ENCODE measurements at regions not wholly inside any gene's neighbourhood (a gene's known extent, or its start where the extent isn't known, plus 50 kb on each side); places are given as distances from the start of the nearest gene placed in this dataset.
"Not testable (repeated sequence)": the region's sequence is repeated elsewhere in the genome, so short reads cannot be mapped to it uniquely, and the experiment has no call there.

- no peak for DNase-seq
These were observed 264.9 kb downstream of the TLE1 start for GRCh38 chr9:81424431-81424830.

GRCh38 chr9:81423589-81424326 is 265.6 kb downstream of the TLE1 start:
- no peak for DNase-seq

GRCh38 chr9:81421090-81421489 is 268.3 kb downstream of the TLE1 start:
- DNase-seq = not testable (repeated sequence)

- no peak for DNase-seq
These were observed 269.3 kb downstream of the TLE1 start for GRCh38 chr9:81420024-81420423.

DNA sequence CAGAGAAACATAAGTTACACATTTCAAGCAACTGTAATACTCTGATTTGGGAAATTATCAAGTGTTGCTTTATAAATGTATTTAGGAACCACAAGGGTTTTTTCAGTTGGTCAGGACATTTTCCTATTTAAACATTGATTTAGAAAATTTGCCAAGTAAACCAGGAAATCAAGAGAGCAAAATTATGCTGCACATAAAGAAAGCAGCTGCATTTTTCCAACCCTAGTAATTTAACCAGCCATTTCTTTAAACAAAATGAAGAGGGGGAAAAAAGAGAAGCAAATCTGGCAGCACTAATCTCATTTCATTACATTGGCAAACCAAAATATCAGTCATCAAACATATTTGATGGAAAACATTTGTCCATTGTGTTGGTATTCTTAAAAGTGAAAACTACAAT is 271.4 kb downstream of the TLE1 start:
- no peak for DNase-seq

DNA sequence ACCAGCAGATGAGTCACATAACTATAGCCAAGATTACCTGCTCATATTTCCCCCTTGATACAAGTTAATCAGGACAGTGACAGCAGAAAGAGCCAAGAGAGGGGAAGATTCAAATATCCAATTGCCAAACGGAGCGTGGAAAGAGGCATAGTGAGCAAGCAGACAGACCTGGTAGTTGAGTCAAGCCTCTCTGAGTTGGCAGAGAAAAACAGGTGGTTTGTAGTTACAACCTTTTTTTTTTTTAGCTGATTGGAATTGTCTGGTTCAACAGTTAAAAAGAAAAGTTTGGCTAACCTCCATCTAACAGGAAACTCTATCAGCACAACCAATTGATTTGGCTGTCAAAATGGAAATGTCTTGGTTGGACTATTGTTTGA is 272.1 kb downstream of the TLE1 start:
- DNase-seq = no peak

GRCh38 chr9:81416476-81417298 is 272.7 kb downstream of the TLE1 start:
- DNase-seq = no peak

- DNase-seq = no peak
These were observed 274.5 kb downstream of the TLE1 start for GRCh38 chr9:81414836-81415235.

DNA sequence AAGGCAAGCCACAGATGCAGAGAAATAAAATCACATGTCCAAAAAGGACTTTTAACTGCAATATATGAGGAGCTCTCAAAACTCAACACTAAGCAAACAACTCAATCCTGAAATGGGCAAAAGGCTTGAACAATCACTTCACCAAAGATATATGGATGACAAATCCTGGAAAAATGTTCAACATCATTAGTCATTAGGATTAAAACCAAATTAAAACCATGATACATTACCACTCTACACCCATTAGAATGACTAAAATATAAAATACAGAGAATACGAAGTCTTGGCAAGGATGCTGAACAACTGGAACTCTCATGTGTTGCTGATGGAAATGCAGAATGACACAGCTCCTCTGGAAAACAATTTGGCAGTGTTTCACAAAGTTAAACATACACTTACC is 277.4 kb downstream of the TLE1 start:
- DNase-seq = no peak

DNA sequence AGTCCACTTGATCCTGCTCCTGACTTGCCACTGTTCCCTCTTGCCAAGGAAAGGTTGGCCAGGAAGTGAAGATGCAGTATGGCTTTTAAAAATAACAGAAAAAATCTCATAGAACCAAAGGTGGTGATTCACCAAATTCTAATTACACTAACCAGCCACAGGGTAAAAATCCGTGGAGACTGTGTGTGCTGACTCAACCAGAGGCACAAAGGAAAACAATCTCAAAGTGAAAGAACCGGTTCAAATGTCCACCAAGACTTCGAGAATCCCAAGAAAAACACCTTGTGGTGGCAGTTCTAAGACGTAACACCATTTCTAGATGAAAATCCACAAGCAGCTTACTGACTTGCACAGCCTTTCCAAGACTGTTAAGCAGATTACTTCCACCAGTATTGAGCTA is 279.1 kb downstream of the TLE1 start:
- no peak for DNase-seq

- no peak for DNase-seq
These were observed 280.4 kb downstream of the TLE1 start for GRCh38 chr9:81408951-81409350.

GRCh38 chr9:81404931-81405598 is 284.3 kb downstream of the TLE1 start:
- no peak for DNase-seq

DNA sequence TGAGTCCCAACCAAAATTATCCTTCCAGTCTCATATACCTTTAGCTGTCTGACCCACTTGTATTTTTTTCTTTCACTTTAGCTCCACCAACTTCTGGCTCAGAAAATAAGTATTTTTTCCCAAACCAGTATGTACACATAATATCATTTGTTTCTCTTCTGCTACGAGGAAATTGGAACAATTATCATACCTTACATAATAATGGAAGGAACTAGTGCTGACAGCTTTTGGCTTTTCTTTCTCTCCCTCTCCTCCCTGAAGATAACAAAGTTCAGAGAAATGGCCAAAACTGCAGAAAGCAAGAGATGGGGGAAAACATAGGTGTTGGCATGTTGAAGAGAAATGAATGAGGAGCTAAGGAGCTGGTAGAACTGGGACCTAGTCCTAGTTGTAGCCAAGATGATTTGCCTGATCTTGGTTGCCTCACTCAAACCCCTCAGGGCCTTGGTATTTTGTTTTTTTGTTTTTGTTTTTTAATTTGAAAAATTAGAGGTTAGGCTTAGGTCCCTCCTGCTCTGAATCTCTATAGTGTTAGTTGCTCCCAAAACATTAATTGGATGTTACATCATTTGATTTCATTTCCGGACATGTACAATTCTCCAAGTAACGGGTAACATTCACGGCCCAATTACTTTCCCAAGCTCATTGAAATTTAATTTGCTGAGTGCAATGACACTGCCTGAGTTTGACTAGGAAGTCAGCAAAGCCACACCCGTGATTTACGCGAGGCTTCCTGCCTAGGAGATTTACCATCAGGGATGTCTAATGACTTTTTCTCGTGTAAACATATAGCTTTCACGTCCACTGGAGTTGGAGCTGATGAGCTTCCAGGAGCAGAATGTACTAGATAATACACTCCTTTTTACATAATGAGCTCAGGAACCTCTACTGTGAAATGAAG is 291.6 kb downstream of the TLE1 start:
- no peak for DNase-seq

DNA sequence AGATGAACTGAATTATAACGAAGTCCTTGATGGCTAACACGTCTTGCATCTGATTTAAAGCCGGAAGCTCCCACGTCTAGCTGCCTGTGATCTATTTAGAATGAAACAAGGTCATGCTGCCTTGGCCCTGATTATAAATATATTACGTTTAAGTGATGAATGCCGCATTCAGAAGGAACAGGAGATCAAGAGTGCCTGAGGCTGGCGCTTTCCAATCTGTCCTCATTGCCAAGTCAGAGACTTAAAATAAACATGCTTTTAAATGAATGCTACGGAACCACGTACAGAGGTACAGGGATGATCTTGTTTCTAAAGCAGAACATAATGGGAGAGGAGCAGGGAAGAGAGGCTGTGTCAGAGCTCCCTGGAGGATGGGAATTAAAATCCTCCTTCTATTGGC is 292.8 kb downstream of the TLE1 start:
- no peak for DNase-seq

GRCh38 chr9:81395676-81396054 is 293.7 kb downstream of the TLE1 start:
- DNase-seq = no peak

DNA sequence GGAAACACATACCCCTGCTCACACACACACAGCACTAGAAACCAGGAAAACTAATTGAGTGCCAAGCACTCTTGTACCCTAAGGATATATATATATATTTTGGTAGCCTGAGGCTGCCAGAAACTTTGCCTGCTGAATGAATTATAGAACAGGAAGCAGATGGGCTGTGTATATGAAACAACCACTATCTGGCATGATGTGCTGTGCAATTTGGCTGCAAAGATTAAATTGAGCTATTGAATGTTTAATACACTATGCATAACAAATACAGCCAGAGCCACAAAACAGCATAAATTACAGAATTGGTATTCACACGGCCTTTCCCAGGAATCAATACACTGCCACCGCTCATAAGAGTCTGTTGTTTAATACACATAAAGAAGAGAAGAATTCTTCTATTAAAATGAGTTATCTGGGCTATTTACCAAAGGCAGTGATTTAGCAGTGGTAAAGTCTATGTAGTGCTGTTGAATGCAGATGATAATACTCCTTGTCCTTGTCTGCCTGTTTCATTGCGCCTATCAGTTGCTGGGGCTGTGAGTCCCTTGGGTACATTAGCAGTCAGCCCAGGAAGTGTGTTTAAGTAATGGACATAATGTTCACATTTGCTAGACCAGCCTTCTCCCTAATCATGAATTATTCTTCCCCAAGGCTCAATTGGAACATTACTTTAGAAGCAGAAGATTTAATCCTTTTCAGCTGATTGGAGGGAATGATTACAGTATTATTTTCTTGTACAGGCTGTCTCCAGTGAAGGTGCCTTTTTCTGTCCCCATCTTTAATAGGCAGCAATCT is 294.3 kb downstream of the TLE1 start:
- DNase-seq = no peak

DNA sequence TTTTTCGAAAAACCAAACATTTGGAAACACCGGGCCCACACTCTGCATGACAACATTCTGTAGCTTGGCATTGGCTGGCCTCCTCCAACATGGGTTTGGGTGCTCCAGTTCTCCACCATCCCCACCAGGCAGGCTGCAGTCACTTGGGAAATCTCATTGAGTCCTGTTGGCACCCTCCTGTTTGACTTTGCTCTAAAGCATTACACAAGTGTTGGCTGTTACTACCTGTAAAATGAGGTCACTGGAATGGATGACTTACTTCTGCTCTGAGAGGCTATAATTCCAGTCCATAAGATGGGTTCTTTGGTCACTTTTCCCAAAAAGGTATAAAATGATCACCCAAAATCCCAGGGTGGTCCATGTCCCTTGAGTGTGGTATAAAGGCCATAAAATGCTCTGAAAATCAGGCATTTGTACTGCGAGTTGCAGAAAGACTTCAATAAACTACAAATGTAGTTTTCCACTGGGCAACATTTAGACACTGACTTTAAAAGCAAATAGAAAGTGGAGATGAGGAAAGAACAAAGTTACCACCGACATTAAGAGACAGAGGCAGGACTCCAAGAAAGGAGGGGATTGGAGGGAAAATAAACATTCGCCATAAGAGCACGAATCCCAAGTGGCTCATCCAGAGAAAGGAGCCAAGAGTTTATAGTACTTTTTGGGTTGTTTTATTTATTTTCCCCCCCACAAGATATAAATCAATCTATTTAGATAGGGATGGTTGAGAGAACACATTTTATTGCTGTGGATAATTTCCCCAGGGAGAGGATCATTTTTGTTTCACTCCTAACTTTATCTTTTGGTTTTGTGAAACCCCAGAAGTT is 295.1 kb downstream of the TLE1 start:
- DNase-seq = no peak

- DNase-seq = no peak
These were observed 297.9 kb downstream of the TLE1 start for GRCh38 chr9:81391457-81391825.

DNA sequence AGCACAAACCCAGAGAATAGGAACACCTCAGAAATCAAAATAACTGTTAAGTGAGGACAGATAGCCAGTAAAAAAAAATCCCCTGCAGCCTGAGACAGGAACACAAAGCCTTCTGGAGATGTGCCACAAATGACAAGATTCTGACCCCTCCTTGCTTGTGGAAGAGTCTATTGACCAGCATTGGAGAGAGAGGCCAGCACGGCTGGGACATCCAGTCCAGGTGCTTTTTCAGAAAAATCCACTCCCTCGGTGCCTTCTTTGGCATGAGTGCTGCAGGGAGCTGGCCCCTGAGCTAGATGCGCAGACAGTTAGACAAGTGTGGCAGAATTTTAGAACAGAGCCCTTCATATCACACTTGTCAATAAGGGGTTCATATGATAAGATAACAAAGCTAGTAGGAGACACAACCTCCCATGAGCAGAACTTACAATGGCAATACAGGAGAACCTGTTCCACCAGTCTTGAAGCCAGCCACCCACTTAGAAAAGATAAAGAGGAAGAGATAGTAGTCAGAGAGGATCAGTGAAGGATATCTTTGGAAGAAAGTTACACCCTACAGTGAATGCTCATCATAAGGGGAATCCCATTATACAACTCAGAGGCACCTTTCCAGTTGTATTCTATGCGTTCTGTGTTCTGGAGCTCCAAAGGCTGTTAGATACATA is 298.4 kb downstream of the TLE1 start:
- no peak for DNase-seq

GRCh38 chr9:81389569-81389993 is 299.8 kb downstream of the TLE1 start:
- DNase-seq = no peak

DNA sequence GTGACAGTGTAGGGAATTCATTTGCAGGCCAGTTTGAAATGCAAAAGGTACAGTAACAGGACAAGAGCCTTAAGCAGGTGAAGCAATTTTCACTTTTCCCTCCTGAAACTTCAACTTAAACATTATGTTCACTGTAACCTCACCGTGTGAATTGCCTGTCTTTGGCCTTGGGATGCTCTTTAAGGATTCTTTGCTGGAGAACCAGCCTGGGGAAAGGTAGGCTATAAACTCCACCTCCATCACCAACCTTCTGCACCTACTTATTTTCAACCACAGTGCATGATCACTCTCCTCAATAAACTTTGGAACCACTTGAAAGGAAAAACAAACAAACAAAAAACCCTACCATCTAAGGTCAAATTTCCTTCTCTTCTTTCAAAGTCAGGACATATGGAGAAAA is 300.5 kb downstream of the TLE1 start:
- no peak for DNase-seq

All from activated CD4-positive, alpha-beta T cell treated with anti-CD3 and anti-CD28 coated beads, Interleukin-2, amount 50 U/mL, for 4 hours (primary cell).